Uterus (tissue), 3 donors: ENCODE measurements at regions not wholly inside any gene's neighbourhood (a gene's known extent, or its start where the extent isn't known, plus 50 kb on each side); places are given as distances from the start of the nearest gene placed in this dataset.

Experiments
- DNase-seq, 2 donors: peaks; one replicate each; pipeline ENCODE4 v3.0.0-alpha.2; 2019 to 2020
- H3K27ac ChIP-seq, 2 donors: fragments of 200-600 bp; sonication (generic); 1 replicate in 1 of 2; 2 replicates in 1 of 2; pipeline ENCODE4 v1.5.1; 2016 to 2018
- H3K27me3 ChIP-seq, 2 donors: fragments of 200-600 bp; sonication (generic); one replicate each; pipeline ENCODE4 v1.5.1; 2018 to 2019; ENCODE audit warnings: control low read depth in 1 of 2
- H3K36me3 ChIP-seq, 2 donors: fragments of 200-600 bp; sonication (generic); one replicate each; pipeline ENCODE4 v1.5.1; 2019; ENCODE audit warnings: control low read depth in 1 of 2
- H3K4me1 ChIP-seq, 2 donors: fragments of 200-600 bp; sonication (generic); one replicate each; pipeline ENCODE4 v1.5.1; 2018 to 2019; ENCODE audit warnings: control low read depth in 1 of 2
- H3K4me3 ChIP-seq, 2 donors: fragments of 200-600 bp; sonication (generic); 1 replicate in 1 of 2; 2 replicates in 1 of 2; pipeline ENCODE4 v1.5.1; 2018 to 2019; ENCODE audit warnings: mild to moderate bottlenecking in 1 of 2
- H3K9me3 ChIP-seq, 2 donors: fragments of 200-600 bp; sonication (generic); one replicate each; pipeline ENCODE4 v1.5.1; 2019; ENCODE audit warnings: control low read depth in 1 of 2
- CTCF ChIP-seq, 4 experiments: fragments of 200-600 bp in 2 of 4; fragments of 450-650 bp in 2 of 4; sonication (generic) in 2 of 4; IDR thresholded peaks; one replicate each; pipeline ENCODE4 v1.5.1; 2016 to 2019; ENCODE audit warnings: antibody characterized with exemption in 4 of 4, mild to moderate bottlenecking in 2 of 4, moderate library complexity in 1 of 4
- POLR2A ChIP-seq, 2 donors: fragments of 450-650 bp; IDR thresholded peaks; one replicate each; pipeline ENCODE4 v1.6.1; 2016; ENCODE audit warnings: antibody characterized with exemption in 2 of 2, mild to moderate bottlenecking in 1 of 2, moderate library complexity in 1 of 2
- intact Hi-C: fragments of 100-400 bp; cut with DNase I; formaldehyde crosslinking; loops from one replicate; pipeline ENCODE4 v1.15.1; 2023; ENCODE audit warnings: low total_unique reads
- donor health status: DM: yes; HTN: yes; CAD: no.

- H3K27ac ChIP-seq = no peak overlapping the region
These were observed 378.3 kb downstream of the MTRR start for GRCh38 chr5:8247049-8247899.

GRCh38 chr5:8253376-8253775, 384.4 kb downstream of the MTRR start:
- TF ChIP-seq CTCF (IDR thresholded peaks at IDR 0.05) = no peak
- TF ChIP-seq POLR2A (IDR thresholded peaks at IDR 0.05) = no peak
- H3K4me1 ChIP-seq = no peaks in the 10 kb centered on the region
- H3K27me3 ChIP-seq = no peaks in the 10 kb centered on the region
- DNase-seq = no peak
- no peaks in the 10 kb centered on the region for H3K9me3 ChIP-seq
- H3K27ac ChIP-seq = no peak overlapping the region
- H3K36me3 ChIP-seq = no peaks in the 10 kb centered on the region
- intact Hi-C loops = no loop called here
- no peak overlapping the region for H3K4me3 ChIP-seq

More at GRCh38 chr5:8247049-8247899, 378.3 kb downstream of the MTRR start:
- intact Hi-C loops = no loop called here
- no peak for DNase-seq
- Histone ChIP-seq H3K27me3 (no peaks in the 10 kb centered on the region), H3K9me3 (no peaks in the 10 kb centered on the region), H3K36me3 (no peaks in the 10 kb centered on the region), H3K4me3 (no peak overlapping the region), H3K4me1 (no peaks in the 10 kb centered on the region)
- TF ChIP-seq POLR2A (IDR thresholded peaks at IDR 0.05) = no peak
- no peak for TF ChIP-seq CTCF (IDR thresholded peaks at IDR 0.05)

- no peak for DNase-seq
- Histone ChIP-seq H3K9me3 (no peaks in the 10 kb centered on the region), H3K4me1 (no peaks in the 10 kb centered on the region), H3K27me3 (no peaks in the 10 kb centered on the region), H3K36me3 (no peaks in the 10 kb centered on the region), H3K27ac (no peak overlapping the region), H3K4me3 (no peak overlapping the region)
- intact Hi-C loops = no loop called here
- no peak for TF ChIP-seq CTCF (IDR thresholded peaks at IDR 0.05)
- no peak for TF ChIP-seq POLR2A (IDR thresholded peaks at IDR 0.05)
These were observed 385.7 kb downstream of the MTRR start for GRCh38 chr5:8254674-8255073.

GRCh38 chr5:8258801-8259200, 389.9 kb downstream of the MTRR start:
- H3K9me3 ChIP-seq = no peaks in the 10 kb centered on the region
- no peaks in the 10 kb centered on the region for H3K4me1 ChIP-seq
- TF ChIP-seq POLR2A (IDR thresholded peaks at IDR 0.05) (no peak), CTCF (IDR thresholded peaks at IDR 0.05) (no peak)
- no peaks in the 10 kb centered on the region for H3K27me3 ChIP-seq
- no peak overlapping the region for H3K4me3 ChIP-seq
- H3K27ac ChIP-seq = no peak overlapping the region
- no peak for DNase-seq
- intact Hi-C loops = no loop called here
- no peaks in the 10 kb centered on the region for H3K36me3 ChIP-seq

GRCh38 chr5:8270246-8270645, 401.3 kb downstream of the MTRR start:
- intact Hi-C loops = no loop called here
- Histone ChIP-seq H3K4me1 (no peaks in the 10 kb centered on the region), H3K9me3 (no peaks in the 10 kb centered on the region), H3K36me3 (no peaks in the 10 kb centered on the region), H3K4me3 (no peak overlapping the region), H3K27me3 (no peaks in the 10 kb centered on the region), H3K27ac (no peak overlapping the region)
- TF ChIP-seq CTCF (IDR thresholded peaks at IDR 0.05) (no peak), POLR2A (IDR thresholded peaks at IDR 0.05) (no peak)
- no peak for DNase-seq
